Nephron (organoid): ENCODE measurements at regions not wholly inside any gene's neighbourhood (a gene's known extent, or its start where the extent isn't known, plus 50 kb on each side); places are given as distances from the start of the nearest gene placed in this dataset.
"Not testable (repeated sequence)": the region's sequence is repeated elsewhere in the genome, so short reads cannot be mapped to it uniquely, and the experiment has no call there.

Experiments
- H3K27ac Mint-ChIP-seq, 3 experiments: 2 replicates each; pipeline ENCODE4 v1.8.0; 2020; ENCODE audit warnings: mixed read lengths in 3 of 3, mild to moderate bottlenecking in 2 of 3, moderate library complexity in 1 of 3
- H3K27me3 Mint-ChIP-seq: 2 replicates; pipeline ENCODE4 v1.8.0; 2021; ENCODE audit warnings: low read depth, mild to moderate bottlenecking, moderate library complexity, mixed read lengths
- H3K36me3 Mint-ChIP-seq: 2 replicates; pipeline ENCODE4 v1.8.0; 2020; ENCODE audit warnings: low read depth, mixed read lengths
- H3K4me1 Mint-ChIP-seq: 2 replicates; pipeline ENCODE4 v1.8.0; 2020; ENCODE audit warnings: mixed read lengths
- H3K4me3 Mint-ChIP-seq, 3 experiments: 2 replicates each; pipeline ENCODE4 v1.8.0; 2020; ENCODE audit warnings: mild to moderate bottlenecking in 3 of 3, mixed read lengths in 3 of 3, moderate library complexity in 2 of 3
- H3K9me3 Mint-ChIP-seq: 2 replicates; pipeline ENCODE4 v1.8.0; 2020; ENCODE audit warnings: mixed read lengths
- CTCF ChIP-seq, 3 experiments: fragments of 200-600 bp; sonication (generic); IDR thresholded peaks; one replicate each; pipeline ENCODE4 v1.5.0; 2021; ENCODE audit warnings: antibody characterized with exemption in 3 of 3; ENCODE audit not compliant: unreplicated experiment in 3 of 3

- H3K27me3 Mint-ChIP-seq, H3K9me3 Mint-ChIP-seq, H3K36me3 Mint-ChIP-seq, H3K4me1 Mint-ChIP-seq, H3K27ac Mint-ChIP-seq, H3K4me3 Mint-ChIP-seq: not testable (repeated sequence)
Observed at GRCh38 chr13:63811428-63812004, 2395.9 kb upstream of the PCDH20 start.

GRCh38 chr13:63791134-63791533 is 2375.5 kb upstream of the PCDH20 start:
- not testable (repeated sequence) for H3K9me3 Mint-ChIP-seq, H3K36me3 Mint-ChIP-seq, H3K27ac Mint-ChIP-seq, H3K4me1 Mint-ChIP-seq, H3K4me3 Mint-ChIP-seq, H3K27me3 Mint-ChIP-seq

- no peak for TF ChIP-seq CTCF (IDR thresholded peaks at IDR 0.05; ENCODE audit: unreplicated experiment in 3 of 3)
- peaks cover 3% of the 10 kb centered on the region for H3K9me3 Mint-ChIP-seq
- H3K4me1 Mint-ChIP-seq: no peaks in the 10 kb centered on the region
- H3K27me3 Mint-ChIP-seq: no peaks in the 10 kb centered on the region
- H3K4me3 Mint-ChIP-seq: no peak overlapping the region
- no peaks in the 10 kb centered on the region for H3K36me3 Mint-ChIP-seq
- no peak overlapping the region for H3K27ac Mint-ChIP-seq
Observed at GRCh38 chr13:63774133-63774532, 2358.5 kb upstream of the PCDH20 start.

- H3K27me3 Mint-ChIP-seq: no peaks in the 10 kb centered on the region
- H3K4me1 Mint-ChIP-seq: no peaks in the 10 kb centered on the region
- H3K36me3 Mint-ChIP-seq: no peaks in the 10 kb centered on the region
- TF ChIP-seq CTCF (IDR thresholded peaks at IDR 0.05; ENCODE audit: unreplicated experiment in 3 of 3): no peak
- no peak overlapping the region for H3K4me3 Mint-ChIP-seq
- no peak overlapping the region for H3K27ac Mint-ChIP-seq
- H3K9me3 Mint-ChIP-seq: no peaks in the 10 kb centered on the region
Observed at GRCh38 chr13:63773476-63773875, 2357.8 kb upstream of the PCDH20 start.

- H3K4me3 Mint-ChIP-seq, H3K27me3 Mint-ChIP-seq, H3K27ac Mint-ChIP-seq, H3K9me3 Mint-ChIP-seq, H3K36me3 Mint-ChIP-seq, H3K4me1 Mint-ChIP-seq: not testable (repeated sequence)
Observed at GRCh38 chr13:63757683-63758082, 2342.0 kb upstream of the PCDH20 start.

GRCh38 chr13:63749857-63750256 is 2334.2 kb upstream of the PCDH20 start:
- H3K4me3 Mint-ChIP-seq, H3K9me3 Mint-ChIP-seq, H3K27ac Mint-ChIP-seq, H3K27me3 Mint-ChIP-seq, H3K36me3 Mint-ChIP-seq, H3K4me1 Mint-ChIP-seq: not testable (repeated sequence)

GRCh38 chr13:63741814-63742101 is 2326.1 kb upstream of the PCDH20 start:
- H3K27me3 Mint-ChIP-seq, H3K4me1 Mint-ChIP-seq, H3K36me3 Mint-ChIP-seq, H3K4me3 Mint-ChIP-seq, H3K27ac Mint-ChIP-seq, H3K9me3 Mint-ChIP-seq: not testable (repeated sequence)

- H3K36me3 Mint-ChIP-seq: no peaks in the 10 kb centered on the region
- no peak overlapping the region for H3K27ac Mint-ChIP-seq
- no peaks in the 10 kb centered on the region for H3K27me3 Mint-ChIP-seq
- TF ChIP-seq CTCF (IDR thresholded peaks at IDR 0.05; ENCODE audit: unreplicated experiment in 3 of 3): no peak
- H3K9me3 Mint-ChIP-seq: peaks cover 12% of the 10 kb centered on the region
- H3K4me1 Mint-ChIP-seq: no peaks in the 10 kb centered on the region
- H3K4me3 Mint-ChIP-seq: no peak overlapping the region
Observed at GRCh38 chr13:63741029-63741813, 2325.6 kb upstream of the PCDH20 start.

GRCh38 chr13:63739112-63739735 is 2323.6 kb upstream of the PCDH20 start:
- not testable (repeated sequence) for H3K4me1 Mint-ChIP-seq, H3K4me3 Mint-ChIP-seq, H3K27ac Mint-ChIP-seq, H3K36me3 Mint-ChIP-seq, H3K27me3 Mint-ChIP-seq
- peaks cover 12% of the 10 kb centered on the region for H3K9me3 Mint-ChIP-seq
